ENCODE measurements at regions not wholly inside any gene's neighbourhood (a gene's known extent, or its start where the extent isn't known, plus 50 kb on each side); places are given as distances from the start of the nearest gene placed in this dataset.

- TF ChIP-seq CTCF (IDR thresholded peaks at IDR 0.05) (no peak), POLR2A (IDR thresholded peaks at IDR 0.05) (no peak)
Observed at GRCh38 chr16:65244787-65245186, 122.9 kb upstream of the CDH11 start.

Measured in Peyer's patch (tissue), 4 donors.